Naive thymus-derived CD4-positive, alpha-beta T cell (primary cell): ENCODE measurements at regions not wholly inside any gene's neighbourhood (a gene's known extent, or its start where the extent isn't known, plus 50 kb on each side); places are given as distances from the start of the nearest gene placed in this dataset.
A peak's percentile ranks its signal among the peaks of the same experiment; 100 is the strongest.

Source experiments
- ATAC-seq: fragments of 150-1000 bp; cut with Tn5 transposase; 2 replicates; pipeline ENCODE4 v1.10.0; 2021; ENCODE audit warnings: mild to moderate bottlenecking, moderate library complexity
- CTCF ChIA-PET: fragments of 350-600 bp; sonication (Branson Sonifier 250); formaldehyde crosslinking; loops from one replicate; lab custom pipeline; 2021; ENCODE audit warnings: antibody characterized with exemption; lab: Charles Lee
- POLR2A ChIA-PET: fragments of 350-600 bp; sonication (Branson Sonifier 250); formaldehyde crosslinking; loops from one replicate; lab custom pipeline; 2021; ENCODE audit warnings: antibody characterized with exemption, inconsistent platforms; lab: Charles Lee
- DNase-seq, 9 donors: peaks; one replicate each; pipeline versions ENCODE4 v3.0.0 to v3.0.0-alpha.2; 2020 to 2022; ENCODE audit warnings: mixed read lengths in 1 of 9
- H3K27ac ChIP-seq: one replicate; pipeline ENCODE4 v1.7.0; 2013; ENCODE audit warnings: mild to moderate bottlenecking, low read depth, low read length, moderate library complexity
- H3K27me3 ChIP-seq, 2 donors: one replicate each; pipeline ENCODE4 v1.7.0; 2013; ENCODE audit warnings: low read length in 2 of 2, mild to moderate bottlenecking in 2 of 2, moderate library complexity in 2 of 2; ENCODE audit not compliant: control insufficient read depth in 2 of 2, insufficient read depth in 2 of 2
- H3K36me3 ChIP-seq, 3 experiments: 1 replicate in 2 of 3; 2 replicates in 1 of 3; pipeline ENCODE4 v1.7.0; 2013; ENCODE audit warnings: low read length in 3 of 3, mild to moderate bottlenecking in 3 of 3, moderate library complexity in 1 of 3; ENCODE audit not compliant: insufficient read depth in 3 of 3, control insufficient read depth in 2 of 3
- H3K4me1 ChIP-seq, 2 donors: one replicate each; pipeline ENCODE4 v1.7.0; 2013; ENCODE audit warnings: low read length in 2 of 2, mild to moderate bottlenecking in 2 of 2, moderate library complexity in 1 of 2; ENCODE audit not compliant: control insufficient read depth in 2 of 2, insufficient read depth in 2 of 2
- H3K4me3 ChIP-seq: 2 replicates; pipeline ENCODE4 v1.7.0; 2013; ENCODE audit warnings: mild to moderate bottlenecking, low read length
- H3K9me3 ChIP-seq, 3 experiments: 1 replicate in 2 of 3; 2 replicates in 1 of 3; pipeline ENCODE4 v1.7.0; 2013; ENCODE audit warnings: low read length in 3 of 3; ENCODE audit not compliant: control insufficient read depth in 2 of 3
- H3K27ac Mint-ChIP-seq, 9 donors: one replicate each; pipeline ENCODE4 v1.8.0; 2020 to 2022; ENCODE audit warnings: mixed read lengths in 9 of 9, mild to moderate bottlenecking in 8 of 9, moderate library complexity in 5 of 9, inconsistent platforms in 2 of 9
- H3K27me3 Mint-ChIP-seq, 5 donors: one replicate each; pipeline ENCODE4 v1.8.0; 2021 to 2022; ENCODE audit warnings: mixed read lengths in 5 of 5, mild to moderate bottlenecking in 1 of 5
- H3K36me3 Mint-ChIP-seq, 5 donors: one replicate each; pipeline ENCODE4 v1.8.0; 2020 to 2022; ENCODE audit warnings: mixed read lengths in 5 of 5, mild to moderate bottlenecking in 3 of 5, inconsistent platforms in 1 of 5
- H3K4me1 Mint-ChIP-seq, 7 donors: one replicate each; pipeline ENCODE4 v1.8.0; 2020 to 2022; ENCODE audit warnings: mixed read lengths in 7 of 7, mild to moderate bottlenecking in 3 of 7, inconsistent platforms in 1 of 7
- H3K4me3 Mint-ChIP-seq, 10 donors: one replicate each; pipeline ENCODE4 v1.8.0; 2020 to 2022; ENCODE audit warnings: mild to moderate bottlenecking in 10 of 10, mixed read lengths in 10 of 10, moderate library complexity in 6 of 10, inconsistent platforms in 2 of 10
- H3K9me3 Mint-ChIP-seq, 11 donors: one replicate each; pipeline ENCODE4 v1.8.0; 2020 to 2022; ENCODE audit warnings: mixed read lengths in 11 of 11, mild to moderate bottlenecking in 4 of 11, inconsistent platforms in 1 of 11, moderate library complexity in 1 of 11
- intact Hi-C, 2 donors: fragments of 100-400 bp; cut with micrococcal nuclease; formaldehyde crosslinking; loops; one replicate each; pipeline ENCODE4 v1.15.1; 2023

DNA sequence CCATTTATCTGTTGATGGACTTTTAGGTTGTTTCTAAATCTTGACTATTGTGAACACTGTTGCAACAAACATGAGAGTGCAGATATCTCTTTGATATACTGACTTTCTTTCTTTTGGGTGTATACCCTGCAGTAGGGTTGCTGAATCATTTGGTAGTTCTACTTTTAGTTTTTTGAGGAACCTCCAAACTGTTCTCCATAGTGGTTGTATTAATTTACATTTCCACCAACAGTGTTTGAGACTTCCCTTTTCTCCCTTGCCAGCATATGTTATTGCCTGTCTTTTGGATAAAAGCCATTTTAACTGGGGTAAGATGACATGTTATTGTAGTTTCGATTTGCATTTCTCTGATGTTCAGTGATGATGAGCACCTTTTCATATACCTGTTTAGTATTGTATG, 330.0 kb downstream of the DDX10 start:
- no peaks in the 10 kb centered on the region for H3K4me1 Mint-ChIP-seq
- CTCF ChIA-PET, result no interaction called here
- no peaks in the 10 kb centered on the region for H3K36me3 ChIP-seq

DNA sequence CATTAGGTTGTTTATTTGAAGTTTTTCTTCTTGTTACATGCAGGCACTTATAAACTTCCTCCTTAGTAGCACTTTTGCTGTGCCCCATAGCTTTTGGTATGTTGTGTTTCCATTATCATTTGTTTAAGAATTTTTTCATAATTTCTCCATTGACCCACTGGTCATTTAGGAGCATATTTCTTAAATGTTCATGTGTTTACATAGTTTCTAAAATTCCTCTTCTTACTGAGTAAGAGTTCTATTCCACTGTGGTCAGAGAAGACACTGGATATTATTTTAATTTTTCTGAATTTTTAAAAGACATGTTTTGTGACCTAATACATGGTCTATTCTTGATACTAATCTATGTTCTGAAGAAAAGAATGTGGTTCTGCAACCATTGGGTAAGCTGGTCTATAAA, 333.0 kb downstream of the DDX10 start:
- Mint-ChIP-seq H3K27me3 (peaks cover 4 to 17% (median 7%) of the 10 kb centered on the region in 5 donors), H3K4me1 (no peaks in the 10 kb centered on the region)

More for the DNA sequence above, 330.0 kb downstream of the DDX10 start:
- Histone ChIP-seq H3K27ac (no peak overlapping the region), H3K27me3 (no peaks in the 10 kb centered on the region), H3K9me3 (no peaks in the 10 kb centered on the region), H3K4me1 (no peaks in the 10 kb centered on the region), H3K4me3 (no peak overlapping the region)
- H3K4me3 Mint-ChIP-seq, result no peak overlapping the region
- H3K36me3 Mint-ChIP-seq, result peaks cover 0 to 4% (median 0%) of the 10 kb centered on the region in 5 donors
- ATAC-seq (peak; percentile 83), DNase-seq (no peak)
- H3K27ac Mint-ChIP-seq, result no peak overlapping the region
- peaks cover 0 to 32% (median 6%) of the 10 kb centered on the region in 11 donors for H3K9me3 Mint-ChIP-seq
- intact Hi-C loops, result no loop called here
- POLR2A ChIA-PET, result no interaction called here
- H3K27me3 Mint-ChIP-seq, result peaks cover 4 to 14% (median 12%) of the 10 kb centered on the region in 5 donors

DNA sequence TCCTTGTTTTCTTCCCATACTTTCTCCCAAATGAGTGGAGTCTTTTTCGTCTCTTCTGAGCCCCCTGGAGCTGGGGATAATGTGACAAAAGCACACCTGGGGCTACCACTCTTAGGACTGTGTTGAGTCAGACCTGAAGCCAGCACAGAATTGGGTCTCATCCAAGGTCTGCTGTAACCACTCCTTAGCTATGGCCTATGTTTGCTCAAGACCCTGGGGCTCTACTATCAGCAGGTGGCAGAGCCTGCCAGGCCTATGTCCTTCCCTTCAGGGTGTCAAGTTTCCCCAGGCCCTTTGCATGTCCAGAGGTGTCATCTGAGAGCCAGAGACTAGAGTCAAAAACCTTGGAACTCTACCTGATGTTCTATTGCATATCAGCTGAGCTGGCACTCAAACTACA, 335.7 kb downstream of the DDX10 start:
- ATAC-seq, result no peak
- Histone ChIP-seq H3K27me3 (no peaks in the 10 kb centered on the region), H3K36me3 (no peaks in the 10 kb centered on the region), H3K4me3 (no peak overlapping the region), H3K27ac (no peak overlapping the region), H3K4me1 (no peaks in the 10 kb centered on the region), H3K9me3 (no peaks in the 10 kb centered on the region)
- Mint-ChIP-seq H3K36me3 (peaks cover 0 to 4% (median 0%) of the 10 kb centered on the region in 5 donors), H3K4me1 (no peaks in the 10 kb centered on the region), H3K4me3 (no peak overlapping the region), H3K27me3 (peaks cover 4 to 37% (median 17%) of the 10 kb centered on the region in 5 donors), H3K27ac (no peak overlapping the region), H3K9me3 (peaks cover 2 to 36% (median 7%) of the 10 kb centered on the region in 11 donors)
- ChIA-PET POLR2A (interaction anchor here (0.6 kb wide), 1 partner anchor 1543 kb away, joined by 3 read pairs; the partner anchor contains the start of gene CWF19L2), CTCF (no interaction called here)
- intact Hi-C loops, result no loop called here
- DNase-seq, result no peak

More for the DNA sequence above, 333.0 kb downstream of the DDX10 start:
- Histone ChIP-seq H3K27ac (no peak overlapping the region), H3K36me3 (no peaks in the 10 kb centered on the region), H3K4me3 (no peak overlapping the region), H3K27me3 (no peaks in the 10 kb centered on the region), H3K9me3 (no peaks in the 10 kb centered on the region), H3K4me1 (no peaks in the 10 kb centered on the region)
- DNase-seq, result no peak
- ChIA-PET CTCF (no interaction called here), POLR2A (no interaction called here)
- intact Hi-C loops, result no loop called here
- Mint-ChIP-seq H3K9me3 (peaks cover 2 to 36% (median 7%) of the 10 kb centered on the region in 11 donors), H3K4me3 (no peak overlapping the region), H3K27ac (no peak overlapping the region), H3K36me3 (peaks cover 0 to 4% (median 0%) of the 10 kb centered on the region in 5 donors)
- no peak for ATAC-seq

DNA sequence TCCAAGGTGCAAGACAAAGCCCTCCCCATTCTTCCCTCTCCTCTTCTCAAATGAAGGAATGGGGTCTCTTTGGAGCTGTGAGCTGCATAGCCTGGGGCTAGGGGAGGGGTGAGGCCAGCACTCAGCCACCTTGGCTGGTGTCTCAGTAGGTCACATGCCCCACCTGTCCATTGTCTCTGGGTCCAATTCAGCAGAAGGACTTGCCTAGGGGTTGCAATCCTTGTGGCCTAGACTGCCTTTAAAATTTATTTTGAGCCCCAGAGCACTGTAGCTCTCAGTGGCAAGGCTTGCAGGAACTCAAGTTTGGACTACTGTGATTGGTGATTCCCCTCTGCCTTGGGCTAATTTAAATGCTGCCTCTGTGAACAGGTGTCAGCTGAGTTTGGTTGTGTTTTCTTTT, 336.7 kb downstream of the DDX10 start:
- ATAC-seq (no peak), DNase-seq (no peak)
- H3K36me3 Mint-ChIP-seq, result peaks cover 0 to 2% (median 0%) of the 10 kb centered on the region in 5 donors
- intact Hi-C loops, result no loop called here
- ChIA-PET CTCF (no interaction called here), POLR2A (no interaction called here)
- Histone ChIP-seq H3K4me3 (no peak overlapping the region), H3K27me3 (no peaks in the 10 kb centered on the region), H3K4me1 (no peaks in the 10 kb centered on the region), H3K36me3 (no peaks in the 10 kb centered on the region), H3K27ac (no peak overlapping the region), H3K9me3 (no peaks in the 10 kb centered on the region)
- peaks cover 4 to 41% (median 20%) of the 10 kb centered on the region in 5 donors for H3K27me3 Mint-ChIP-seq
- H3K9me3 Mint-ChIP-seq, result peaks cover 1 to 33% (median 7%) of the 10 kb centered on the region in 11 donors
- H3K27ac Mint-ChIP-seq, result no peak overlapping the region
- H3K4me1 Mint-ChIP-seq, result no peaks in the 10 kb centered on the region
- H3K4me3 Mint-ChIP-seq, result no peak overlapping the region

DNA sequence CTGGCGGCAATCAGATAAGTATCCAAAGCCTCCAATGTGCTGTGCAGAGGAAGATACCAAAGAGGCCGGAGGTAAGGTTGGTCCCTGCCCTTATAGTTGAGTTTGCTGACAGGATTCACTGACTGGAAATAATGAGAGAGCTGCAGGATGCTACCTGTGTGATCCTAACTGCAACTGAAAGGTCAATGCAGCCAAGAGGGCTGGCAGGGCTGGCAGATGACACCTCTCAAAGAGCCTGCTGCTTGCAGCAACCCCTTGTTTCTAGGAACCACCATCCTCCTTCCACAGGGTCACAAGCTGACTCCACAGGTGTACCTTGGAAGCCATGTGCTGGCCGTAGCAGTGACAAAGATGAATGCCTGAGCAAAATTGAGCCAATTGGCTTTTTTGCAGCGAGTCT, 348.1 kb downstream of the DDX10 start:
- Histone ChIP-seq H3K27me3 (no peaks in the 10 kb centered on the region), H3K4me1 (no peaks in the 10 kb centered on the region), H3K9me3 (no peaks in the 10 kb centered on the region), H3K27ac (no peak overlapping the region), H3K4me3 (no peak overlapping the region), H3K36me3 (no peaks in the 10 kb centered on the region)
- no peaks in the 10 kb centered on the region for H3K36me3 Mint-ChIP-seq
- H3K9me3 Mint-ChIP-seq, result peaks cover 0 to 2% (median 0%) of the 10 kb centered on the region in 11 donors
- no peak for DNase-seq
- peaks cover 0 to 4% (median 0%) of the 10 kb centered on the region in 5 donors for H3K27me3 Mint-ChIP-seq
- no peak overlapping the region for H3K27ac Mint-ChIP-seq
- ChIA-PET CTCF (no interaction called here), POLR2A (no interaction called here)
- intact Hi-C loops, result no loop called here
- no peaks in the 10 kb centered on the region for H3K4me1 Mint-ChIP-seq
- ATAC-seq, result no peak
- H3K4me3 Mint-ChIP-seq, result no peak overlapping the region

DNA sequence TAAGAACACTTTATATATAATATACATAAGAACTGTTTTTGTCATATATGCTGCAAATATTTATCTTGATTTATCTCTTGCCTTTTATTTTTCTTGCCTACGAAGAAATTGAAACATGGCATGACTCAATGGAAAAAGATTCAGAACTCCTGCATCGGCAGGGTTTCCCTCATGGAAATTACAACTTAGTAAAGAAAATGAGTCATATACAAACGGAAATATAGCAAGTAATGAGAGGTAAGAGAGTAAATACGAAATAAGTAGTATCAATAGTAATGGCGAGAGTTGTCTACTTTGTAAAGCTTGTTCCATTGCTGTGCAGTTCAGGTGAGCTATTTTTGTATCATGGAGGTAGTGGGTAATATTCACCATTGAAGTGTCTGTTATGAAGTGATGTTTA, 350.4 kb downstream of the DDX10 start:
- no peak overlapping the region for H3K27ac Mint-ChIP-seq
- ATAC-seq (no peak), DNase-seq (no peak)
- Histone ChIP-seq H3K4me3 (no peak overlapping the region), H3K36me3 (no peaks in the 10 kb centered on the region), H3K27me3 (no peaks in the 10 kb centered on the region), H3K9me3 (no peaks in the 10 kb centered on the region), H3K27ac (no peak overlapping the region), H3K4me1 (no peaks in the 10 kb centered on the region)
- no peak overlapping the region for H3K4me3 Mint-ChIP-seq
- H3K36me3 Mint-ChIP-seq, result no peaks in the 10 kb centered on the region
- H3K27me3 Mint-ChIP-seq, result peaks cover 0 to 6% (median 0%) of the 10 kb centered on the region in 5 donors
- H3K4me1 Mint-ChIP-seq, result no peaks in the 10 kb centered on the region
- CTCF ChIA-PET, result no interaction called here
- POLR2A ChIA-PET, result no interaction called here
- intact Hi-C loops, result no loop called here
- no peaks in the 10 kb centered on the region for H3K9me3 Mint-ChIP-seq

DNA sequence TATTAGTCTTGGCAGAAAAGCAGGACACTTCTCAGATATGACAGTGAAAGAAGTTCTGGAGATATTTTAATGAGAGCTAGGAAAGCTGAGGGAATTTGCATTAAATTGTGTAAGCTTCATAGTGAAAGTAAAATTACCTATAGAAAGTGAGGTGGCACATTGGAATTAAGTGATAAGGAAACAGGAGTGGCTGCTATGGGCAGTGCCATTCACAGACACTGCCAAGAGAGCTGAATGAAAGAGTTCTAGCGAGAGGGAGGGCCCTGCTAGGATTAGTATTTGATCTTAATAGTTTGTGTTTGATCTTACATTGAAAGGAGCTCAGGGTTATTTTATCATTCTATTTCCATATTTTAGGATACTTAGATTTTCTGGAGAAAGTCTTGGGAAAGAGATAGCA, 351.9 kb downstream of the DDX10 start:
- no peaks in the 10 kb centered on the region for H3K9me3 ChIP-seq
- Mint-ChIP-seq H3K36me3 (no peaks in the 10 kb centered on the region), H3K27ac (no peak overlapping the region), H3K9me3 (peaks cover 0 to 3% (median 0%) of the 10 kb centered on the region in 11 donors), H3K4me1 (peaks cover 0 to 2% (median 0%) of the 10 kb centered on the region in 7 donors), H3K27me3 (peaks cover 0 to 6% (median 4%) of the 10 kb centered on the region in 5 donors), H3K4me3 (no peak overlapping the region)
- H3K27me3 ChIP-seq, result no peaks in the 10 kb centered on the region
- ATAC-seq (no peak), DNase-seq (no peak)
- ChIA-PET CTCF (no interaction called here), POLR2A (no interaction called here)
- H3K27ac ChIP-seq, result no peak overlapping the region
- H3K36me3 ChIP-seq, result no peaks in the 10 kb centered on the region
- intact Hi-C loops, result no loop called here
- H3K4me3 ChIP-seq, result no peak overlapping the region
- no peaks in the 10 kb centered on the region for H3K4me1 ChIP-seq
